NB4 (cell line): ENCODE measurements at regions not wholly inside any gene's neighbourhood (a gene's known extent, or its start where the extent isn't known, plus 50 kb on each side); places are given as distances from the start of the nearest gene placed in this dataset.

Experiments used
- DNase-seq: peaks from one replicate; pipeline ENCODE4 v3.0.0; 2010; ENCODE audit warnings: low read depth
- H3K4me3 ChIP-seq: one replicate; pipeline ENCODE4 v1.5.1; 2011; ENCODE audit warnings: mild to moderate bottlenecking, low read depth, low read length, moderate library complexity
- MYC ChIP-seq: IDR thresholded peaks from 2 replicates; pipeline ENCODE4 v1.6.1; 2011; ENCODE audit warnings: low read depth, low read length
- POLR2A ChIP-seq: IDR thresholded peaks from 2 replicates; pipeline ENCODE4 v1.6.1; 2011; ENCODE audit warnings: mild to moderate bottlenecking; ENCODE audit not compliant: insufficient read length; ENCODE audit errors: extremely low read depth
- TF ChIP-seq, protein P1 (sequence below): IDR thresholded peaks from 2 replicates; pipeline ENCODE4 v1.6.1; 2011; ENCODE audit warnings: low read depth, low read length
- TF ChIP-seq, protein P2 (sequence below): IDR thresholded peaks from one replicate; pipeline ENCODE4 v1.5.1; 2012; ENCODE audit warnings: low read depth, low read length

DNA sequence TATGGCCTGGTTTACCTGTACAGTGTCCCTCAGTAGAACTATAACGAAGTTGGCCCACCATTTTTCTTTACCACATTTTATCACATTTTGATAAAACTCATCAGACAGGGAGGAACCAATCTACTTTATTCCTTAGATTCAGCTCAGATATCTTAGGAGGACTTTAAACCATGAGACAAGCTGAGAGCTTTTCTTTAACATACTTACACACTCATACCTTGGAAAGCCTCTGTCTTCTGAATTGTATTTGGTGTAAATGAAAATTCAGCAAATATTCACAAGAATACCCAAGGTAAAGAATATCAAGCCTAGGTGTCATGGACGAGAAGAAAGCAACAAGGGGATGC lies 313.2 kb downstream of the ENC1 start:
- TF ChIP-seq POLR2A, result no peak
- TF ChIP-seq, protein P1, sequence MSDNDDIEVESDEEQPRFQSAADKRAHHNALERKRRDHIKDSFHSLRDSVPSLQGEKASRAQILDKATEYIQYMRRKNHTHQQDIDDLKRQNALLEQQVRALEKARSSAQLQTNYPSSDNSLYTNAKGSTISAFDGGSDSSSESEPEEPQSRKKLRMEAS, result no peak
- H3K4me3 ChIP-seq, result no peak overlapping the region
- DNase-seq, result no peak

DNA sequence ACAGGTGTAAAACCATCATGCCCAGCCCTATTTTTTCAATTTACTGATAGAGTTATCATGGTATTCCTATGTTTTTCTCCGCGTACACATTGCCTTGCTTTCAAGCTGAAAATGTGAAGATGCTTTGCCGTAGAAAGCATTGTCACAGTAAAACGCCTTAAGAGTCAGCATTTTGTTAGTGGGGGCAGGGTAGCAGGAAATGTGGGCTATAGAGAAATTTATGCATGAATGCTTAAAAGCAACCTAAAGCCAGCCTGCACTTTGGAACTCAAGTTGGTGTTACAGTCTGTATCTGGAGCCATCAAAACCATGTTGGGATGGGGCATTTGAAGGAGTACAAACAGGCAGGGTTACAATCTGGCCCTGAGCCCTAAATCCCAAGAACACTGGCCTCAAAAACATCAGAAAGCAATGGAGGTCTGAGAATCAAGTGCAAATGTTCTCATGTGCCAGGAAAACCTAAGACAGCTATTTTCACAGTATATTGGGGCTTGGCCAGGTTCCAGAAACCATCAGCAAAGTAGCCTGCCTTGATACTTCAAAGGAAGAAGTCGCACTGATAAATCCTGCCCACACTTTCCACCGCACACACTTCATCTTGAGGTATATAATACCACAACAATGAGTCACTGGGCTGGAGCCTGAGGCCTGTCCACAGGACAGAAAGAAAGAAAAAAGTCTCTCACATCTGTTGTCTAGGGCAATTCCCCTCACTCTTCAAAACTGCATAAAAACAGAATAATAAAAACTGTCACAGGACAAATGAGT lies 313.8 kb downstream of the ENC1 start:
- TF ChIP-seq POLR2A (no peak), MYC (peak; percentile 42; the same call in 1 of the 2 replicates)
- TF ChIP-seq, protein P1, result peak; percentile 44; the same call in 1 of the 2 replicates
- peak; percentile 86 for DNase-seq
- no peak overlapping the region for H3K4me3 ChIP-seq

DNA sequence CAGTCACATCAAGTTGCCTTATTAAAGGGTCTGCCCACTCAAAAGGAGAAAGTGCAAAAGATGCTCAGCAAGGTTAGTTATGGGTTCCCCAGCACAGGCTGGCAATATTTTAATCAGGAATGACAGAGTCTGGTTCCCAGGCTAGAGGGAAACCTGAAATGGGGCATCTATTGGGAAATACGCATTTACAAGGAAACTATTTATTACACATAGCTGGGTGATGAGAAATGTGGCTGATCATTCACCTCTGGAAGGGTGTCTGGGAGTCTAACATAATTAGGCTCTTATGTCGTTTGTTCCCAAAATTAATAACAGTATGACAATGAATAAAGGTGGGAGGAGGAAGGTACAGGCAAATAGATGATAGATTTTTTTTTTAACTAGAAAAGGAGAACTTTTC lies 314.7 kb downstream of the ENC1 start:
- TF ChIP-seq POLR2A (no peak), MYC (no peak)
- TF ChIP-seq, protein P1, result no peak
- H3K4me3 ChIP-seq, result no peak overlapping the region
- DNase-seq, result no peak

DNA sequence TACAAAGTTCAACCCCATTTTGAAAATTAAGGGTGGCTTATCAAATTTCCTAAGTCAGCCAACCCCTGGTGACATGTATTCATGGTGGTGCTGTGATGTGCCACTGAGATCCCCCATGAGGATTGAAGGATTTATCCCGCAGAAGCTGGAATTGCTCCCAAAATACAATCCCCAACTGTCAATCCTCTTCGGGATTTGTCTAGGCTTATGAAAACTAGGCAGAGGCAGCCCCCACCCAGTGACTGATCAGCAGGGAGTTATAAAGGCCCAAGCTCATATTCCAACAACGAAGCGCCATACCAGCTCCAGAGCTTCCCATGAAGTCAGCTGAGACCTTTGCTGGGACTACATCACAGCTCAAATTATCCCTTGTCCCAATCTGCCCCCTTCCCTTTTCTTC lies 316.0 kb downstream of the ENC1 start:
- TF ChIP-seq MYC (no peak), POLR2A (no peak)
- TF ChIP-seq, protein P2, sequence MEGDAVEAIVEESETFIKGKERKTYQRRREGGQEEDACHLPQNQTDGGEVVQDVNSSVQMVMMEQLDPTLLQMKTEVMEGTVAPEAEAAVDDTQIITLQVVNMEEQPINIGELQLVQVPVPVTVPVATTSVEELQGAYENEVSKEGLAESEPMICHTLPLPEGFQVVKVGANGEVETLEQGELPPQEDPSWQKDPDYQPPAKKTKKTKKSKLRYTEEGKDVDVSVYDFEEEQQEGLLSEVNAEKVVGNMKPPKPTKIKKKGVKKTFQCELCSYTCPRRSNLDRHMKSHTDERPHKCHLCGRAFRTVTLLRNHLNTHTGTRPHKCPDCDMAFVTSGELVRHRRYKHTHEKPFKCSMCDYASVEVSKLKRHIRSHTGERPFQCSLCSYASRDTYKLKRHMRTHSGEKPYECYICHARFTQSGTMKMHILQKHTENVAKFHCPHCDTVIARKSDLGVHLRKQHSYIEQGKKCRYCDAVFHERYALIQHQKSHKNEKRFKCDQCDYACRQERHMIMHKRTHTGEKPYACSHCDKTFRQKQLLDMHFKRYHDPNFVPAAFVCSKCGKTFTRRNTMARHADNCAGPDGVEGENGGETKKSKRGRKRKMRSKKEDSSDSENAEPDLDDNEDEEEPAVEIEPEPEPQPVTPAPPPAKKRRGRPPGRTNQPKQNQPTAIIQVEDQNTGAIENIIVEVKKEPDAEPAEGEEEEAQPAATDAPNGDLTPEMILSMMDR, result no peak
- TF ChIP-seq, protein P1, result no peak
- H3K4me3 ChIP-seq, result no peak overlapping the region
- DNase-seq, result no peak

DNA sequence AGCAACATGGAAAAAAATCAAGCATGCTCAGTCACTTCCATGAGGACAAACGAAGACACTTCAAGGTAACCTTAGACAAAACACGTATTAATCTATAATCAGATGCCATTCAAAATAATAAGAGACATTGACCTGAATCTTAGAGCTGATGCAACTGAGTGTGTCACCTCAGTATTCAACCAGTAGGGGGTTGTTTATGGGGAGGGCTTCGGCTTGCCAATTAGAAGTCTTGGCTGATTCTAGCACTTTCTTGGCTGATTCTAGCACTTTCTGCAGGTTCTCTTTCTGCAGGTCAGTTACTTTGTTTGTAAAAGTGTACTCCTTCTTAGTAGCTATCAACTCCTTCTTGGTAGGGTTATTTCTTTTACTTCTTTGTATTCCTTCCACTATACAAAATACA lies 317.6 kb downstream of the ENC1 start:
- H3K4me3 ChIP-seq, result no peak overlapping the region
- TF ChIP-seq, protein P1, result no peak
- TF ChIP-seq, protein P2, result no peak
- TF ChIP-seq POLR2A (no peak), MYC (no peak)
- no peak for DNase-seq

DNA sequence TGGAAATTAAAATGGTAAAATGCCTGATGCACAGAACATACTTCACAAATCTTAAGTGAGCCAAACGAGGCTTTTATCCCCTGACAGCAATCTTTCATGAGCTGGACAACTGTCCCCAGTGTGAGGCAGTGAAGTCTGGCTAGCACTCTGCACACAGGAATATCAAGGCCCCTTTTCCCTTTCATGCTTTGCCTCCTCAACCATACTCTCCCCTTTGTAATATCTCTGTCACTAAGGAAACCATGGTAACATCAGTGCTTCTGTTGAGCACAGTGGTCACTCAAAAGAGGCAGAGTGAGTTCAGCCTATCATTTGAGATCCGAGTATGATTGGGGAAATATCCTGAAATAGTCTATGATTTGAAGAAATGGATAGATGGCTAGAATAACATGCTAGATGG lies 318.3 kb downstream of the ENC1 start:
- H3K4me3 ChIP-seq, result no peak overlapping the region
- no peak for DNase-seq
- TF ChIP-seq POLR2A (no peak), MYC (no peak)
- TF ChIP-seq, protein P2, result no peak
- TF ChIP-seq, protein P1, result no peak

DNA sequence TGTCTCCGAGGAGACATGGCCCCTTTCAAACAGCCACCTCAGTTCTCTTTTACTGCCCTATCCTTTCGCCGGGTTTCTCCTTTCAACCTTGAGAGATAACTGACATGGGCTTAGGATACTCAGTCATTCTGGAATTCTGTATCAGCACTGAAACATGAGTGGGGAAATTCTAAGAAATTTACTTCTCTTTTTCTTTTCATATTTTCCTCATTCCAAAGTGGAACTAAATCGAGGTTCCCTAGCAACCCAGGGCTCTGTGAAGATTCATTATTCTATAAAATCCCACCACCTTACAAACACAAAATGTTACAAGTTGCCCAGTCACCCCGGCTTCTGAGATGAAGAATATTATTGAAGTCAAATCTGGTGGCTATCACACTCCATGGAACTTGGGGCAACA lies 319.2 kb downstream of the ENC1 start:
- DNase-seq, result no peak
- TF ChIP-seq, protein P1, result no peak
- no peak overlapping the region for H3K4me3 ChIP-seq
